Lung (tissue), 11 donors: ENCODE measurements at regions not wholly inside any gene's neighbourhood (a gene's known extent, or its start where the extent isn't known, plus 50 kb on each side); places are given as distances from the start of the nearest gene placed in this dataset.

Experiments
- ATAC-seq: fragments of 200-7000 bp; cut with Tn5 transposase; one replicate; pipeline ENCODE4 v1.9.1; 2020; ENCODE audit warnings: moderate number of reproducible peaks; ENCODE audit not compliant: insufficient read depth, low FRiP score
- DNase-seq, 3 donors: peaks; one replicate each; pipeline ENCODE4 v3.0.0-alpha.2; 2013 to 2017
- H3K27ac ChIP-seq, 2 donors: one replicate each; pipeline ENCODE4 v1.5.1; 2013; ENCODE audit warnings: mild to moderate bottlenecking in 2 of 2, moderate library complexity in 2 of 2, control low read depth in 1 of 2, inconsistent platforms in 1 of 2, low read depth in 1 of 2, low read length in 1 of 2
- H3K27me3 ChIP-seq, 3 donors: one replicate each; pipeline ENCODE4 v1.5.1; 2013; ENCODE audit warnings: low read length in 2 of 3; ENCODE audit not compliant: control insufficient read depth in 3 of 3, insufficient read depth in 3 of 3
- H3K36me3 ChIP-seq, 4 donors: one replicate each; pipeline ENCODE4 v1.5.1; 2013; ENCODE audit warnings: low read length in 4 of 4, mild to moderate bottlenecking in 1 of 4, moderate library complexity in 1 of 4; ENCODE audit not compliant: control insufficient read depth in 4 of 4, insufficient read depth in 4 of 4
- H3K4me1 ChIP-seq, 5 donors: one replicate each; pipeline ENCODE4 v1.5.1; 2013; ENCODE audit warnings: low read length in 5 of 5, mild to moderate bottlenecking in 2 of 5, moderate library complexity in 1 of 5; ENCODE audit not compliant: control insufficient read depth in 5 of 5, insufficient read depth in 5 of 5
- H3K4me3 ChIP-seq: one replicate; pipeline ENCODE4 v1.5.1; 2013; ENCODE audit warnings: mild to moderate bottlenecking, control low read depth, moderate library complexity
- H3K9ac ChIP-seq, 2 donors: one replicate each; pipeline ENCODE4 v1.5.1; 2013; ENCODE audit warnings: low read length in 2 of 2, control low read depth in 1 of 2; ENCODE audit not compliant: insufficient read depth in 1 of 2
- H3K9me3 ChIP-seq, 4 donors: one replicate each; pipeline ENCODE4 v1.5.1; 2013; ENCODE audit warnings: low read length in 3 of 4, mild to moderate bottlenecking in 1 of 4, moderate library complexity in 1 of 4; ENCODE audit not compliant: control insufficient read depth in 4 of 4, insufficient read depth in 3 of 4
- CTCF ChIP-seq: IDR thresholded peaks from 2 replicates; pipeline ENCODE4 v1.5.1; 2012; ENCODE audit warnings: mild to moderate bottlenecking; ENCODE audit errors: control extremely low read depth, extremely low read depth
- WGBS, 2 donors: extraction: QIAGEN DNeasy Blood & Tissue Kit; methylation state at CpG; one replicate each; pipeline ENCODE4 v1.1.7; 2013; 5-methylcytosine and 5-hydroxymethylcytosine counted together
- donor health status: control.
- donor health status: control.
- donor health status: Bipolar disorder and iron deficiency.
- donor health status: healthy.
- donor health status: DM: yes; HTN: yes; CAD: no.

- ATAC-seq (peak; percentile 43), DNase-seq (peak in 2 of 3 donors; percentile 55 to 73)
Observed at GRCh38 chr6:12419631-12420272, 129.6 kb downstream of the EDN1 start.

GRCh38 chr6:12420626-12421025 is 130.5 kb downstream of the EDN1 start:
- TF ChIP-seq CTCF, result no peak
- ATAC-seq (no peak), DNase-seq (peak in 1 of 3 donors; percentile 13)
- no peaks in the 10 kb centered on the region for H3K36me3 ChIP-seq
- WGBS, 2 donors, result 75 to 90% methylated on average over 5 of the region's 5 CpGs
- no peaks in the 10 kb centered on the region for H3K27me3 ChIP-seq
- H3K4me1 ChIP-seq, result peaks cover 0 to 2% (median 0%) of the 10 kb centered on the region in 5 donors
- H3K9me3 ChIP-seq, result peaks cover 0 to 4% (median 0%) of the 10 kb centered on the region in 4 donors
- no peak overlapping the region for H3K27ac ChIP-seq
- no peak overlapping the region for H3K4me3 ChIP-seq
- H3K9ac ChIP-seq, result no peak overlapping the region

More at GRCh38 chr6:12419631-12420272, 129.6 kb downstream of the EDN1 start:
- TF ChIP-seq CTCF, result no peak
- Histone ChIP-seq H3K27ac (no peak overlapping the region), H3K36me3 (no peaks in the 10 kb centered on the region), H3K4me3 (no peak overlapping the region), H3K9ac (no peak overlapping the region), H3K4me1 (peaks cover 0 to 2% (median 0%) of the 10 kb centered on the region in 5 donors), H3K27me3 (no peaks in the 10 kb centered on the region), H3K9me3 (peaks cover 0 to 4% (median 0%) of the 10 kb centered on the region in 4 donors)
- 50 to 60% methylated on average over 3 of the region's 3 CpGs for WGBS, 2 donors

DNA sequence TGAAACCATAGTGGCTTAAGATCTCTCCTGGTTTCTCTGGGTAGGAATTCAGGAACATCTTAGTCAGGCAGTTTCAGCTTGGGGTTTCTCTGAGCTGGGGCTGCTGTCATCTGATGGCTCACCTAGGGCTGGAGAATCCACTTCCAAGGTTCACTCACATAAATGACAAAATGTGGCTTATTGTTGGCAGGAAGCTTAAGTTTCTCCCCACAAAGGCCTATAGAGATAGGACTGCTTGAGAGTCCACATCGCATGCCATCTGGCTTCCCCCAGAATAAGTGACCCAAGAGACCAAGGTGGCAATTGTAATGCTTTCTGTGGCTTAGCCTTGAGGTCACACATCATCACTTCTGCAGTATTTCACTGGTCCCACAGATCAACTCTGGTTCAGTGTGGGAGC is 131.4 kb downstream of the EDN1 start:
- no peaks in the 10 kb centered on the region for H3K36me3 ChIP-seq
- no peak for ATAC-seq
- 99 to 100% methylated on average over 1 of the region's 1 CpG for WGBS, 2 donors

More for the DNA sequence above, 131.4 kb downstream of the EDN1 start:
- H3K9me3 ChIP-seq, result peaks cover 0 to 4% (median 0%) of the 10 kb centered on the region in 4 donors
- H3K27me3 ChIP-seq, result no peaks in the 10 kb centered on the region
- peaks cover 0 to 2% (median 0%) of the 10 kb centered on the region in 5 donors for H3K4me1 ChIP-seq
- no peak overlapping the region for H3K9ac ChIP-seq
- DNase-seq, result no peak
- H3K4me3 ChIP-seq, result no peak overlapping the region
- TF ChIP-seq CTCF, result no peak
- no peak overlapping the region for H3K27ac ChIP-seq
